ENCODE measurements at regions not wholly inside any gene's neighbourhood (a gene's known extent, or its start where the extent isn't known, plus 50 kb on each side); places are given as distances from the start of the nearest gene placed in this dataset.

DNA sequence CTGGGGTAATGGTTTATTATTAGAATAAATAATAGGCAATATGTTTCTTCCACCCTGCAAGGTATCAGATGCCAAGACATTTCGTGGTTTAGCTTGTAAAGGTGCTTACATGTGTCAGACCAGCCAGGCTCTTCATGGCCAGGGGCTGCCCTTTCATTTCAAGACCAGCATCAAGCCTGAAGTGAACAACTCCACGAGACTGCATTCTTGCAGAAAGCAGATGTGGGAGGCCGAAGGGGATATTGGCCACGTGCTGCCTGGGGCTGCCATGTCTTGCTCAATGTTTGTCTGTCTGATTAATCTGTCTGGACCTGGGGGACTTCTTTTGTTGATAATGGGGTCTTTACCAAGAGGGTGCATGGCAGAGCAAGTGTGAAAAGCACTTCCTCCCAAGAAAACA, 294.2 kb upstream of the RBFOX1 start:
- TF ChIP-seq, protein P1, sequence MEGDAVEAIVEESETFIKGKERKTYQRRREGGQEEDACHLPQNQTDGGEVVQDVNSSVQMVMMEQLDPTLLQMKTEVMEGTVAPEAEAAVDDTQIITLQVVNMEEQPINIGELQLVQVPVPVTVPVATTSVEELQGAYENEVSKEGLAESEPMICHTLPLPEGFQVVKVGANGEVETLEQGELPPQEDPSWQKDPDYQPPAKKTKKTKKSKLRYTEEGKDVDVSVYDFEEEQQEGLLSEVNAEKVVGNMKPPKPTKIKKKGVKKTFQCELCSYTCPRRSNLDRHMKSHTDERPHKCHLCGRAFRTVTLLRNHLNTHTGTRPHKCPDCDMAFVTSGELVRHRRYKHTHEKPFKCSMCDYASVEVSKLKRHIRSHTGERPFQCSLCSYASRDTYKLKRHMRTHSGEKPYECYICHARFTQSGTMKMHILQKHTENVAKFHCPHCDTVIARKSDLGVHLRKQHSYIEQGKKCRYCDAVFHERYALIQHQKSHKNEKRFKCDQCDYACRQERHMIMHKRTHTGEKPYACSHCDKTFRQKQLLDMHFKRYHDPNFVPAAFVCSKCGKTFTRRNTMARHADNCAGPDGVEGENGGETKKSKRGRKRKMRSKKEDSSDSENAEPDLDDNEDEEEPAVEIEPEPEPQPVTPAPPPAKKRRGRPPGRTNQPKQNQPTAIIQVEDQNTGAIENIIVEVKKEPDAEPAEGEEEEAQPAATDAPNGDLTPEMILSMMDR (IDR thresholded peaks at IDR 0.05): no peak
- TF ChIP-seq POLR2AphosphoS5 (IDR thresholded peaks at IDR 0.05): no peak
- TF ChIP-seq POLR2A (IDR thresholded peaks at IDR 0.05): no peak

Measured in breast epithelium (tissue), 3 donors.